ENCODE measurements at regions not wholly inside any gene's neighbourhood (a gene's known extent, or its start where the extent isn't known, plus 50 kb on each side); places are given as distances from the start of the nearest gene placed in this dataset.
A peak's percentile ranks its signal among the peaks of the same experiment; 100 is the strongest.

- DNase-seq: no peak
These were observed 95.1 kb upstream of the ARID2 start for GRCh38 chr12:45634273-45634917.

GRCh38 chr12:45637242-45637641, 92.3 kb upstream of the ARID2 start:
- DNase-seq: no peak

DNA sequence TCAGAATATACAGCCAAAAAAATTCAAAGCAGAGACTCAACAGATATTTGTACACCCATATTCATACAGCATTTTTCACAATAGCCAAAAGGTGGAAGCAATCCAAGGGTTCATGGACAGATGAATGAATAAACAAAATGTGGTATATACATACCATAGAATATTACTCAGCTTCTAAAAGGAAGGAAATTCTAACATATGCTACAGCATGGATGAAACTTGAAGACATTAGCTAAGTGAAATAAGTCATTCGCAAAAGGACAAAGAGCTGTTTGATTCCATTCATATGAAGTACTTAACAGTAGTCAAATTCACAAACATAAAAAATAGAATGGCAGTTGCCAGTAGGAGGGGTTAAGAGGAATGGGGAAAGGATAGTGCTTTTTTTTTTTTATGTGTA, 91.8 kb upstream of the ARID2 start:
- DNase-seq: no peak

- no peak for DNase-seq
These were observed 91.1 kb upstream of the ARID2 start for GRCh38 chr12:45638386-45638785.

DNA sequence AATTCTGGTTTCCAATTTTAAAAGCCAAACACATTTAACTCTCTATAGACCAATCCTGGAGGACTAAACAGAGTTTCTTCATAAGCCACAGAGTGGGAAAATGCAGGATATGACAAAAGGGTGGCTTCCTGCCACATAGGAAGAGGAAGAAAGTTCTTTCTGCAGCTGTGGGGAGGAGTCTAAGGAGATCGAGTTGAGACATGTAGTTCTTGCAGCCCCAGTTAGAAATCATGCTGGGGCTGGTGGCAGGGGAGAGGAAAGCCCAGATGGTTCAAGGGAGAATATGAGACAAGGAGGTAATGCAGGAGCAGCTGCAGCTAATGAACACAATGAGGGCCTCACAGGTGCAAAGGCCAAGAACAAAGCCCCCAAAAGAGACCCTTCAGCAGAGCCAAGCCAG, 85.0 kb upstream of the ARID2 start:
- no peak for DNase-seq

- DNase-seq: no peak
These were observed 82.5 kb upstream of the ARID2 start for GRCh38 chr12:45646851-45647581.

DNA sequence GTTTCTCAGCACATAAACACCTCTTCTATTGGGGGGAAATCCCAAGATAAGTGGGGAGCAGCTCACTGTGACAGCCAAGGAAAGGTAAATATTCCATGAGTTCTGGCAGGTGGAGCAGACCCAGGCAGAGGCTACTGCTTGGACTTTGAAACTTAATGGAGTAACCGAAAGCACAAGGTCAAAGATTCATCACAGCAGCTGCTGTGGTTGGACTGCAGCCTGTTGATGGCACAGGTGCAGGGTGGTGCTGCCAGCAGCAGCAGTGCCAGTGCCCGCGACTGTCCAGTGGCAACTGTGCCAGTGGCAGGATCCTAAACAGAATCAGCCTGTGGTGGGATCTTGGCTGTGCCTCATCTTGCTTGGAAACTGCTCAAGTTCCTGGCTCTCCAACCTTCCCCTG, 81.4 kb upstream of the ARID2 start:
- DNase-seq: no peak

- DNase-seq: no peak
These were observed 78.5 kb upstream of the ARID2 start for GRCh38 chr12:45651029-45651428.

DNA sequence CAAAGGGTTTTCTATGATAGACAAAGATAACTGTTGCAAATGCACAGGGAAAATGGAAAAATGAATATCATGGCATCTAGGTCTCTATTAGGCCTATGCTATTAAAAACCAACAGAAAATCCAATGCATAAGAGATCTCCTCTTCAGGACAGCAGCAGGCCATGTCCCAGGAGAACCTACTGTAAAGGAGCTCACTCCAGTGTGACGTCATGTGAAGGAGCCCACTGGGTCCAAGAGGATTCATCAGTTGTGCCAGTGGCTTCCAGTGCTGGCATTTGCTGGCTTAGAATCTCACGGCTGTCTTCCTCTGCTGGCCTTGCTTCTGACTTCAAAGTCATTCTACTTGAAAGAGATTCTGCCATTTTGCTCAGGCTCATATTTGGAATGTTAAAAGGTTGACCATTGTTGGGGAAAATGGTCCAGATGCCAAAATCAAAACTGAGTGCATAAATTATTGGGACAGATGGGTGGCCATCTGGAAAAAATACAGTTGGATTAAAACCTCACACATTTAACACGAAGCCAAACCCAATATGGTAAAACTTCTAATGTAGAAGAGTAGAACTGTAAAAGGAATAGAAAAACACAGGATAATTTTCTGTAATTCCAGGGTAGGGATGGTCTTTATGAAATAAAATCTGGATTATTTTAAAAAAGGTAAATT, 75.4 kb upstream of the ARID2 start:
- DNase-seq: no peak

- peak; percentile 63 for DNase-seq
These were observed 74.3 kb upstream of the ARID2 start for GRCh38 chr12:45655186-45655585.

DNA sequence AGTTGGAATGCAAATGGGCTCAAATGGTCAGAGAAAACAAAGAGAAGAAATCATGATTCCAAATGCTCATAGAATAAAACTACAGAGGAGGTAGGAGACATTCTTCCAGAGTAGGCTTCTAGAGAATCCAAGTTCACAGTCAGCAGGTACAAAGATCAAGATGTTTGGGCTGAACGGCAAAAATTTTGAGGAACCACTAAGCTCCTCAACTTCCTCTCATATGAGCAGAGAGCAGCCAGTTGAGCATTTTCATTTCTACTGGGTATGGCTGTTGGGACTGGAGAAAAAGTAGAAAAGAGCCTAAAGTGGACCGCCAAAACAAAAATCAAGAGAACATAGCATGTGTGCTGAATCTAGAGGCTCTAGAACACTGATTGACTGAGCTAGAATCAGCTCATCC, 73.8 kb upstream of the ARID2 start:
- no peak for DNase-seq

DNA sequence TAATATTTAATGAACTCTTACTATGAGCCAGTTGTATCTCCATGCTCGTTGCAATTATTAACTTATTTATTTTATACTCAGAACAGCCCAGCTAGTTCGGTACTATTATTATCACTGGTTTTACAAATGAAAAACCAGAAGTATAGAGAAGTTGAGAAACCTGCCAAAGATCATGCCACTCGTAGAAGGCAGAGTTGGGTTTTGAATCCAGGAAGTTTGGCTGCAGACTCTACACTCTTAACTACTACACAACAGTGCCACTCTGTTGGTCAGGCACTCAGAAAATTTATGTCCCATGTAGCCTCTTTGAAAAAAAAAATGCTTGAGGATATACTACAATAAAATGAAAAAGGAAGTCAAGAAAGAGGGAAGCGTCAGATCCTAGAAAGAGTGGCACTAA, 71.5 kb upstream of the ARID2 start:
- no peak for DNase-seq

- no peak for DNase-seq
These were observed 69.2 kb upstream of the ARID2 start for GRCh38 chr12:45660330-45660729.

GRCh38 chr12:45663455-45663854, 66.1 kb upstream of the ARID2 start:
- DNase-seq: no peak

GRCh38 chr12:45665941-45666340, 63.6 kb upstream of the ARID2 start:
- DNase-seq: no peak

DNA sequence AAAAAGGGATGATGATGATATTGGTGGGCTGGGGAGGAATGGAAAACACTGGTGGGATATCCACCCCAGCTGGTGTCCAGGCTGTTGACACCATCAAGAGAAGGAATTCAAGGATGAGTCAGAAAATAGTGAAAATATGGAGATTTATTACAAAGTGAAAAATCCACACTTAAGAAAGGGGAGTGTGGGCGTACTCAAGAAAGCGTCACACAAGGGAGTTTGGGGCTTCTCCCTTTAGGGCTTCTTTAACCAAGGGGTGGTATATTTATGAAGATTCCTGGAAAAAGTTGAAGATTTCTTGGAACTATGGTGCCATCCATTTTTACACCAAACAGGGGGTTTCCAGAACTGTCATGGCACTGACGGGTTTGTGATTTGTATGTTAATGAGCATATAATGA, 63.1 kb upstream of the ARID2 start:
- no peak for DNase-seq

DNA sequence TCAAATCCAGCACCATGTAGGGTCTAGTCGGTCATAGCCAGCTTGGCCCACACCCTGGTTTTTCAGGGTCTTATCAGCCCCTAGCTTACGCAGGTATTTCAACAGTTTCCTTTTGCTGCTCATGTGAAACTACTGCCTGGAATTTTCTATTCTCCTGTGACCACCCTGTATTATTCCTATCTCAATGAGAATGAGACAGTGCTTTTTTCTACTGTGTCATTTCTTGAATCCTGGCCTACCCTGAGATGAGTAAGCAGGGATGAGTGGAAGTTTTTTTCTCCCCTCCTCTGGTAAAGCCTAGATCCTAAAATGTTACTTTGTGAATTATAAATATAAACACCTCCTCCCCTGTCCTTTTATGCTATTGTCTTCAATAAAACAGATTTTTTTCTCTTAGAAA, 62.7 kb upstream of the ARID2 start:
- DNase-seq: no peak

- no peak for DNase-seq
These were observed 61.7 kb upstream of the ARID2 start for GRCh38 chr12:45667761-45668160.

- no peak for DNase-seq
These were observed 60.9 kb upstream of the ARID2 start for GRCh38 chr12:45668641-45669040.

- no peak for DNase-seq
These were observed 60.4 kb upstream of the ARID2 start for GRCh38 chr12:45669093-45669492.

GRCh38 chr12:45669792-45670191, 59.7 kb upstream of the ARID2 start:
- no peak for DNase-seq

GRCh38 chr12:45670346-45671065, 59.0 kb upstream of the ARID2 start:
- no peak for DNase-seq

DNA sequence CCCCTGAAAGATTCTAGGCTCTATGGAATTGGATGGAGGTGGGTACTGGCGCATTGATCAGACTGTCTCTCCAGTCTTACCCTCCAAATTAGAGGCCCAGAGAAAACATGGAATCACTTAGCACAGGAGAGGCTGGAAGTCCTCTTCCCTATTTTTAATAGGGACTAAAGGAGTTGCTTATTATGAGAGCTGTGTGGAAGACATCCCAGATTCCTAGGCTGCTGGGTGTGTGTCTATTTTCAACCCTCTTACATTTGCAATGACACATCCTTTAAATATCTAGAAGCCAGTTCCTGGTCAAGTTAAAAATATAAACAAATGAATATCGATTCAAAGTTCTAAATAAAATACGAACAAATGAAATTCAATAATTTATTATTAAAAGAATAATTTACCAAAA, 58.3 kb upstream of the ARID2 start:
- no peak for DNase-seq

Measured in COR-L47 (cell line).